Activated CD8-positive, alpha-beta memory T cell treated with anti-CD3 and anti-CD28 coated beads, Interleukin-2, amount 50 U/mL, for 48 hours (primary cell): ENCODE measurements at regions not wholly inside any gene's neighbourhood (a gene's known extent, or its start where the extent isn't known, plus 50 kb on each side); places are given as distances from the start of the nearest gene placed in this dataset.

Experiments
- DNase-seq: peaks from one replicate; pipeline ENCODE4 v3.0.0-alpha.2; 2020

GRCh38 chr6:54646069-54646950 lies 200.3 kb upstream of the FAM83B start:
- no peak for DNase-seq

- DNase-seq, result no peak
Measured at GRCh38 chr6:54646951-54647664, 199.5 kb upstream of the FAM83B start.

GRCh38 chr6:54654381-54654780 lies 192.2 kb upstream of the FAM83B start:
- DNase-seq, result no peak

- DNase-seq, result no peak
Measured at GRCh38 chr6:54655162-54655561, 191.4 kb upstream of the FAM83B start.

GRCh38 chr6:54665278-54665677 lies 181.3 kb upstream of the FAM83B start:
- DNase-seq, result no peak

- no peak for DNase-seq
Measured at GRCh38 chr6:54680531-54680930, 166.0 kb upstream of the FAM83B start.

GRCh38 chr6:54681267-54681666 lies 165.3 kb upstream of the FAM83B start:
- no peak for DNase-seq

GRCh38 chr6:54681987-54682386 lies 164.6 kb upstream of the FAM83B start:
- no peak for DNase-seq

GRCh38 chr6:54689620-54690019 lies 157.0 kb upstream of the FAM83B start:
- no peak for DNase-seq

- no peak for DNase-seq
Measured at GRCh38 chr6:54690596-54690995, 156.0 kb upstream of the FAM83B start.

- no peak for DNase-seq
Measured at GRCh38 chr6:54694928-54695532, 151.5 kb upstream of the FAM83B start.

GRCh38 chr6:54695815-54696214 lies 150.8 kb upstream of the FAM83B start:
- no peak for DNase-seq

- no peak for DNase-seq
Measured at GRCh38 chr6:54697424-54697823, 149.1 kb upstream of the FAM83B start.

- DNase-seq, result no peak
Measured at GRCh38 chr6:54698974-54699373, 147.6 kb upstream of the FAM83B start.

GRCh38 chr6:54700158-54700557 lies 146.4 kb upstream of the FAM83B start:
- no peak for DNase-seq

GRCh38 chr6:54702772-54703171 lies 143.8 kb upstream of the FAM83B start:
- DNase-seq, result no peak

GRCh38 chr6:54706391-54706790 lies 140.2 kb upstream of the FAM83B start:
- no peak for DNase-seq

GRCh38 chr6:54706844-54707605 lies 139.5 kb upstream of the FAM83B start:
- DNase-seq, result no peak

GRCh38 chr6:54710456-54710855 lies 136.1 kb upstream of the FAM83B start:
- no peak for DNase-seq

- DNase-seq, result no peak
Measured at GRCh38 chr6:54716010-54716409, 130.6 kb upstream of the FAM83B start.

- DNase-seq, result no peak
Measured at GRCh38 chr6:54716877-54717276, 129.7 kb upstream of the FAM83B start.

- DNase-seq, result peak; percentile 81
Measured at GRCh38 chr6:54717849-54718455, 128.6 kb upstream of the FAM83B start.
